ENCODE measurements at regions not wholly inside any gene's neighbourhood (a gene's known extent, or its start where the extent isn't known, plus 50 kb on each side); places are given as distances from the start of the nearest gene placed in this dataset.

DNA sequence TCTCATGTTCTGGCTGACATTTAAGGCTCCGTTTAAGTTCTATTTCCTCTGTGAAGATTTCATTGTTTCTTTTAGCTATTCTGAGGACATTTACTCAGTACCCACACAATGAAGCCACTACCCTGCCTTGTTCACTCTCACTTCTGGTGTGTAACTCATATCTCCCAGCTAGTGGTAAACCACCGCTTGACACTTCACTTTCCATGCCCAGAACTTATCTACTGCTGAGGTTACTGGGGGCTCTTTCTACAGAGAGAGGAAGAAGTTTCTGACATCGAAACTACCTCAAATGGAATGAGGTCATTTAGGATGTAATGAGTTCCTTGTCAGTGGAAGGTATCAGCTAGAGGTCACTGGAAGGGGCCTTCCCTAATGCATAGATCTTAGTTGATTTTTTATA lies 501.5 kb downstream of the DMAC1 start:
- DNase-seq (ENCODE audit: low spot score), result no peak

DNA sequence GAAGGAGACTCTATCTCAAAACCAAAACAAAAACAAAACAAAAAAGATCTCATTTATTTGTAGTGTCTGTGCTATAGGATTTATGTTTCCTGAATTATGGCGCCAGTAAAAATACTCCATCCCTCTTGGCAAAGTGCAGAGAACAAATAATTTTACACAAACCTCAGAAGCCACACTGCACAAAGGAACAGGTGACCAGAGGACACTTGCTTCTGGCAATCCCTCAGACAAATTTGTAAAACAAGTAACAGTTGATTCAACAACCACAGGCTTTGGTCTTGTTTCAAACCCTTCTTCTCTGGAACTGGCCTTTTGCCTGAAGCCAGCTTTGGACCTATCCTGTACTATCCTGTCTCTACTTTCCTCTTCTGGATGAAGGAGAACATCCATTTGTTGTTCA lies 502.1 kb downstream of the DMAC1 start:
- DNase-seq (ENCODE audit: low spot score), result no peak

- no peak for DNase-seq (ENCODE audit: low spot score)
These were observed 506.5 kb downstream of the DMAC1 start for GRCh38 chr9:7293091-7293490.

- DNase-seq (ENCODE audit: low spot score), result no peak
These were observed 509.8 kb downstream of the DMAC1 start for GRCh38 chr9:7289773-7290172.

DNA sequence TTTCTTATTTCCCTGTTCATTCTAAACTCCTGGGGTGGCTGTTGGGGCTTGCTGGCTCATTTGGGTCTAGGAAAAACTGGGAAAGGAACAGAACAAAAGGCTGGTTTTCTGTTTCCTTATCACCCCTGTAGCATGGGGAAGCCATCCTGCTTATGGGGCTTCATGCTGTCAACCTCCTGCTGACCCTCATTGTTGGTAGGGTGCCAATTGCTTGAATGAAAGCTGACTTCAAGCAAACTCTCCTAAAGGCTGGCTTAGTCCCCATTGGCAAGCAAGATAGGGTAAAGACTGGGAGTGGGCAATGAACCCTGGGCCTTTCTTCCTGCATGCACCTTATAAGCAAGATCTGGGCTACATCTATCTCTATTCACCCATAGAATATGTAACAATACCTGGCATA lies 511.6 kb downstream of the DMAC1 start:
- no peak for DNase-seq (ENCODE audit: low spot score)

DNA sequence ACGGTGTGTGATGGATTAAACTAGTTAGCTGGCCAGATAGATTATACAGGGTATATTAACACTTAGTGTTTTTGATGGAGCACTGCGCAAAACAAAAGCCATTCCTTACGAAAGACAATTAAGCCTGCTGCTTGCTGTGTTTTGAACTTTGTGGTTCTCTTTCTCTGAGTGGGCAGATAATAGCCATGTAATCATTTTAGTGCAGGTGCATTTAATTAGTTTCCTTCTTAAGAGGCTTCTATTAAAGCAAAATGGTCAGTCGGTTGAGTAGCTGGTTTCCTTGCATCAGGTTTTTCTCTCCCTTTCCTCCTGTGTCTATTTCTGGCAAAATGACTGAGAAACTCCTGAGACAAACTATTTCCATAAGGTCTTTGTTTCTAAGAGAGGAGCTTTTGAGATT lies 512.5 kb downstream of the DMAC1 start:
- no peak for DNase-seq (ENCODE audit: low spot score)

GRCh38 chr9:7286101-7286500 lies 513.5 kb downstream of the DMAC1 start:
- no peak for DNase-seq (ENCODE audit: low spot score)

DNA sequence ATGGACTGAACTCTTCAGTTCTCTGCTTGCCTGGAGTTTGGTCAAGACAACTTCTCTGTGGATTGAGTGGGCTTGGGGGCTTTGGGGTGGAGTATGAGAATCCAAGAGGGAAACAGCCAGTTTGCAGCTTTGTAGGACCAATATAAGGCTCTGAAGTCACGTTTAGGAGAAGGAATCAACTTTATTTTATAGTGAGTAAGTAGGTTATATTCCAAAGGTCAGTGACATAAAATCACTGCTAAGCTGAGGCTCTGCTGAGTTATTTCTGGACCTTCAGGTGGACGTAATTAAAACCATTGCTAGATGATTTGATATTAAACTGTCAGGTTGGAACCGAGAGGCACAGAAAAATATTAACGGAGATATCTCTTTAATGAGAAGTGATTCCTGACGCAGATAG lies 514.4 kb downstream of the DMAC1 start:
- no peak for DNase-seq (ENCODE audit: low spot score)

- DNase-seq (ENCODE audit: low spot score), result no peak
These were observed 515.1 kb downstream of the DMAC1 start for GRCh38 chr9:7284517-7284916.

- DNase-seq (ENCODE audit: low spot score), result no peak
These were observed 515.5 kb downstream of the DMAC1 start for GRCh38 chr9:7284117-7284516.

DNA sequence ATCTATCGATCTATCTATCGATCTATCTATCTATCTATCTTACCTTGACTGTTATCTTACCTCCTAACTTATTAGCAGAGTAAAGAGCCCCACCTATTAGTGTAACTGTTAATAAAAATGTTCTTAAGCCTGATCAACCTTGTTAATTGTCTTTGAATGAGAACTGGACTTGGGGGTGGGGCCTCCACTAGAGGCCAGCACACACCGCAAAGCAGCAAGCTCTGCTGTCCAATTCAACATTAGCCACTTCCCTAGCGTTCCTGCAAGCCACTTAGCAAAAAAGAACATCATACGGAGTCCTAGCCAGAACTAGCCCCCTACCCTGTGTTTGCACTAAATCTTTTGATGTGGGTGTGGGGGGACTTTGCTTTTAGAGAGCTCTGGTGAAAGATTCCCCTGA lies 515.8 kb downstream of the KDM4C start:
- no peak for DNase-seq (ENCODE audit: low spot score)

DNA sequence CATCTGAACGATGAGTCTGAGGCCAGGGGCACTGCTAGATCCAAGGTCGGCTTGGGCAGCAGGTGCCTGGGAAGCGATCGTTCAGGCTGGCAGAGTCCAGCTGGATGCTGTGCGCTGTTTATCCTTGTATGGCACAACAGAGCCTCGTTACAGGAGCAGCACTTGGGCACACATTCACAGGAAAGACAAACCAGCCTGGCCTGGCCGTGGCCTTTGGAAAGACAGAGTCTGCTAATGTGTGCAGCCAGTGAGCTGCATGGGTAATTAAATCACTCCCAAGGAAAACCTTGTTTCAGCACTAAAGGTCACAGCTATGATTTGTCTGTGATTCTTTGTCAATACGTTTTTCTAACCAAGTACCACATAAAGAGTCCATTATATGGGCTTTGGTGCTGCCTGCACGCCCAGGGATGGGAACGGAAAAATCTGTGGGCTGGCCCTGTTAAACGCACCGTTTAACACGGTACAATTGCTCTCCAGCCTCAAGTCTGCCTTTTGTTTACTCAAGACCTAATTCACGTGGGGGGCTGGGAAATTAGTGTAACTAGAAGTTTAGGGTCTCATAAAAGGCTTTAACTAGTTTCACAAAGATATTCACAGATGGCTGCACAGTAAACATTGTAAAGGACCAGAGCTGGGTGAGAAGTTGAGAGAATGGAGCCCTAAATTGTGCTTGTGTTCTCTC lies 509.3 kb downstream of the KDM4C start:
- DNase-seq (ENCODE audit: low spot score), result no peak

DNA sequence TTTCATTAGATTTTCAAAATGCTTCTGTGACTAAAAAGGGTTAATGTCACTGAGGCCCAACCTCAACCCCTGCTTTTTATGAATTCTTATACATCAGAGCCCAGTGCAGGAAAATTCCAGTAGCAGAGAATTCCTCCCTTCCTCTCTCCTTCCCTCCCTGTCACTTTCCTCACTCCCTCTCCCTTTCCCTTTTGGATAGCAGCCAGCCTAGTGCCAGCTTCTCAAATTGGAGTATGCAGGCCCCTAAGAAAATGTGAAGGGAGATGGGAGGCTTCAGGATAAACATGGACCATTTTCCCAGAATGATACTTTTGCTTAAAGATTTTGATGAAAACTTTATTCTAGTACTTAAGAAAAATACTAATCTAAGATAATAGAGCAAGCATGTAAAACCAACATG lies 507.4 kb downstream of the KDM4C start:
- DNase-seq (ENCODE audit: low spot score), result no peak

GRCh38 chr9:7259544-7260241 lies 501.9 kb downstream of the KDM4C start:
- DNase-seq (ENCODE audit: low spot score), result peak; percentile 4

DNA sequence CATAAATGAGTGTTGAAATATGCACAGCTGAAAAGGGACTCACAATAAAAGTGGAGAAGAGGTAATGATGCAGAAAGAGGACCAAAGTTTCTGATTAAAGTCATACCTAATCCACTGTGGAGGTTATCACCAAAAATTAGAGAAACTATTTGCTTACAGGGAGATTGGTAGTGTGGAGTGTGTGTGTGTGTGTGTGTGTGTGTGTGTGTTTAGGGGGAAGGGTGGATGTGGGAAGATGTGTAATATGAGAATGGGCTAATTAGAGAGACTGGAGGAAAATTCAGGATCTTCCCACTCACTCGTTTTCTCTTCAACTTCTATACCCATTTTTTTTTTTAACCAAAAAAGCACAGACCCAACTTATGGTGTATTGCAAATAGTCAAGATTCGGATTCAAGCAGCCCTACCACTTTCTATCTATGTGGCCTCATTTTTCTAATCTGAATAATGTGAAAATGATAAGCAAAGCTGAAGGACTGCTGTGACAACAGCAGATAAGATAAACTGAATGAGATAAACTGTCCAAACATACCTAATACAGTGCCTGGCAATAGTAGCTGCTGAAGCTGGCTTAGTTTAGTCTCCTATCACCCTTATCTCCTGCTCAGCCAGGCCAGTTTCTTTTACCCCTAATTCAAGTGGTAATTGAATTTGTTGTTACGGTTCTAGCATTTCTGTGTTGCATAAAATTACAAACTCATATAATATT lies 501.1 kb downstream of the KDM4C start:
- DNase-seq (ENCODE audit: low spot score), result no peak

DNA sequence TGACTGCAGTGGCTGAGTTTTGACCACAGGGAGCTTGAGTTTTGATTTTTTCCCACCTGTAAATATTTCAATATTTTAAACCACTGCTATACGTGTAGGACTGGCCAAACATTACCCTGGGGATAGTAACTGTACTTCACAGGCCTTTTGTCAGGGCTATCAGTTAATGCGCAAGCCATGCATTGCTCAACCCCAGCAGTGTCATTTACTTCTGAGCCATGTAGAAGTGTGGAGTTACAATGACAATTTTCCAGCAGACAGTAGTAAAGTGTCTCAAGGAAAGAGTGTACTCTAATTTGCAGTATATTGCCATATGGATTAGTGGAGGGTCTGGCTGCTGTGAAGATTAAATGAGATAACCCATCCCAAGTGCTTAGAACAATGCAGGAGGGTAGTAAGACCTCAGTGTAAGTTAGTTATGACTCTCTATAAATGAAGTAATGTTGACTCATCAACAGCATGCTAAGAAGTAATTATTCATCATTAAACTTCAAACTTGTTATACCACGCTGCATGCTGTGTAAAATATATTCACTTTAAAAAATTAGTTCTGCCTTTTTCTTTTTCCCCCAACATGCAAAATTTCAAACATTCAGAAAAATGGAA lies 489.2 kb downstream of the KDM4C start:
- DNase-seq (ENCODE audit: low spot score), result no peak

- no peak for DNase-seq (ENCODE audit: low spot score)
These were observed 488.3 kb downstream of the KDM4C start for GRCh38 chr9:7245976-7246580.

GRCh38 chr9:7243838-7244237 lies 486.1 kb downstream of the KDM4C start:
- no peak for DNase-seq (ENCODE audit: low spot score)

GRCh38 chr9:7242126-7242525 lies 484.4 kb downstream of the KDM4C start:
- DNase-seq (ENCODE audit: low spot score), result no peak

- no peak for DNase-seq (ENCODE audit: low spot score)
These were observed 483.9 kb downstream of the KDM4C start for GRCh38 chr9:7241694-7242093.

DNA sequence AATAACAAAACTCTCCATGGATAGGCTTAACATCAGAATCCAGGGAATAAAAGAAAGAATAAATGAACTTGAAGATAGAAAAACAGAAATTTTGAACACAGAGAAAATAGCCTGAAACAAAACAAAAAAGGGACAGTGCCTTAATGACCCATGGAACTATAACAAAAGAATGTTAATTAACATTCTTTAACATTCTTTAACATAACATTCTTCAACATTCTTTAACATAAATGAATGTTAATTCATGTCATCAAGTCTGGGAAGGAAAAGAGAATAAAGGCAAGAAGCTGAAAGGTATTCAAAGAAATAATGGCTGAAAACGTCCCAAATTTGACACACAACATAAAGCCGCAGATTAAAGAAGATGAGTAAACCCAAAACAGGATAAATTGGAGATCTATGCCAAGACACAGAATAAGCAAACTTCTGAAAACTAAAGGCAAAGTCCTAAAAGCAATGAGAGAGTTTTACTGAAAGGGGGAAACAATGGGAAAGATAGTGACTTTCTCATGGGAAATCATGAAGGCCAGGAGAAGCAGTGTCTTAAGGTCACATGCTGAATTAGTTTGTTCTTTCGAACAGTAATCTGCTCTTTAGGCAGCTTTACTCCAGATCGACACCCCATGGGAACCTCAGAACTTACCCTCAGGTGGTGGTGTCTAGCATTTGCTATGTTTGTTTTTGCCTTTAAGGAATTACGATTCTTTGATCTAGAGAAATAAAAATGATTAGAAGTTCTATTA lies 483.0 kb downstream of the KDM4C start:
- DNase-seq (ENCODE audit: low spot score), result no peak

DNA sequence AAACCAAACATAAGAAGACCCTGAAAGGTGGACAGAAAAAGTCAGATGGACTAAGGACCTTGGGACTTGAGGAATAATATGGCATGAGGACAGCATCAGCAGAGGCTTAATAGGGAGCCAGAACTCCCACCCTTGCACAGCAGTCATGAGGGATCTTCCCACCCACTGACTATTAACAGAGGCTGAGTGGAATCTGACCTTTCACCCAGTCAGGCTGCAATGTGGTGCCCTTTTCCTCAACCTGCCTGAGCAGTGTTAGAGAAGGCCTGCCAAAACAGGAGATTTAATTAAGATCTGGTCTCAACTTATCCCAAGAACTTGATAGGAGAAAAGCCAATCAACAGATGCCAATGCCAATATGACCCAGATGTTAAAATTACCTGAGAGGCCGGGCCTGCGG lies 481.9 kb downstream of the KDM4C start:
- DNase-seq (ENCODE audit: low spot score), result no peak
